AG10803 (cell line): ENCODE measurements at regions not wholly inside any gene's neighbourhood (a gene's known extent, or its start where the extent isn't known, plus 50 kb on each side); places are given as distances from the start of the nearest gene placed in this dataset.

ENCODE experiments used
- DNase-seq: peaks from one replicate; pipeline ENCODE4 v3.0.0; 2010; ENCODE audit warnings: low read depth
- H3K4me3 ChIP-seq: 2 replicates; pipeline ENCODE4 v1.5.1; 2011; ENCODE audit warnings: mild to moderate bottlenecking, low read length, control low read depth
- TF ChIP-seq, protein P1 (sequence below): conservative IDR thresholded peaks from 2 replicates; pipeline ENCODE4 v1.5.1; 2011; ENCODE audit warnings: mild to moderate bottlenecking, low read length, control low read depth, inconsistent platforms

DNA sequence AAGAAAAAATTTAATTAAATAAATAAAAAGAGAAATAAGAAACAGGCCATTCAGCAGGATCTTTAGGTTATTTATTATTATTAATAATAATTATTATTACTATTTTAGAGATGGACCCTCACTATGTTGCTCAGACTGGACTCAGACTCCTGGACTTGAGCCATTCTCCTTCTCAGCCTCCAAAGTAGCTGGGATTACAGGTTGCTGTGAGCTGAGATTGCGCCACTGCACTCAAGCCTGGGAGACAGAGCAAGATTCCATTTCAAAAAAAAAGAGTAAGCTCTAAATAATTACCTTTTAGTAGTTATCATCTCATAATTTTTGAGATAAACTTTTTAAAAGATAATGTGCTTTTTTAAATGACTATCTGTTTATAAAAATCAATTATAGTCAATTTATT lies 1102.8 kb upstream of the GJE1 start:
- DNase-seq: no peak
- no peak overlapping the region for H3K4me3 ChIP-seq
- TF ChIP-seq, protein P1, sequence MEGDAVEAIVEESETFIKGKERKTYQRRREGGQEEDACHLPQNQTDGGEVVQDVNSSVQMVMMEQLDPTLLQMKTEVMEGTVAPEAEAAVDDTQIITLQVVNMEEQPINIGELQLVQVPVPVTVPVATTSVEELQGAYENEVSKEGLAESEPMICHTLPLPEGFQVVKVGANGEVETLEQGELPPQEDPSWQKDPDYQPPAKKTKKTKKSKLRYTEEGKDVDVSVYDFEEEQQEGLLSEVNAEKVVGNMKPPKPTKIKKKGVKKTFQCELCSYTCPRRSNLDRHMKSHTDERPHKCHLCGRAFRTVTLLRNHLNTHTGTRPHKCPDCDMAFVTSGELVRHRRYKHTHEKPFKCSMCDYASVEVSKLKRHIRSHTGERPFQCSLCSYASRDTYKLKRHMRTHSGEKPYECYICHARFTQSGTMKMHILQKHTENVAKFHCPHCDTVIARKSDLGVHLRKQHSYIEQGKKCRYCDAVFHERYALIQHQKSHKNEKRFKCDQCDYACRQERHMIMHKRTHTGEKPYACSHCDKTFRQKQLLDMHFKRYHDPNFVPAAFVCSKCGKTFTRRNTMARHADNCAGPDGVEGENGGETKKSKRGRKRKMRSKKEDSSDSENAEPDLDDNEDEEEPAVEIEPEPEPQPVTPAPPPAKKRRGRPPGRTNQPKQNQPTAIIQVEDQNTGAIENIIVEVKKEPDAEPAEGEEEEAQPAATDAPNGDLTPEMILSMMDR: no peak

DNA sequence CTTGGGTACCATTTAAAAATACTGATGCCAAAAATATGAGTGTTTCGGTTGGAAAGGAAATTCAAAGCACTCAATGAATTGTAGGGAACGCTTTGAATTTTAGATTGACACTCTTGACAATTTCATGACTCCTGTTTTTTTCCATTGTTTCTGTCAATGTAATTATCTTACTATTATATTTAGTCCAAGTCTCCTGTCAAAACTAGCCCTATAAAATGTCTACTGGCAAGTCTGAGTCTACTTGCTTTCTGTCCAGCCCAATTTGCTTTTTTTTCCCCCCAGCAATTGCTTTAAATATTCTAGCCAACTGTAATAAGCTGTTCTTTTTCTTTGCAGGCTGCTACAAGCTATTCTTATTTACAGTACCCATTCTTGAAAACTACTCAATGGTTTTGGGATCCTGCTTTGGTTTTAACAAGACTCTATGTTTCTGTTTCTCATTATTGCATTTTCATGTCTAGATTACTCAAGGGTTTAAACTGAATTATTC lies 1103.9 kb upstream of the GJE1 start:
- TF ChIP-seq, protein P1: no peak
- H3K4me3 ChIP-seq: no peak overlapping the region
- no peak for DNase-seq

DNA sequence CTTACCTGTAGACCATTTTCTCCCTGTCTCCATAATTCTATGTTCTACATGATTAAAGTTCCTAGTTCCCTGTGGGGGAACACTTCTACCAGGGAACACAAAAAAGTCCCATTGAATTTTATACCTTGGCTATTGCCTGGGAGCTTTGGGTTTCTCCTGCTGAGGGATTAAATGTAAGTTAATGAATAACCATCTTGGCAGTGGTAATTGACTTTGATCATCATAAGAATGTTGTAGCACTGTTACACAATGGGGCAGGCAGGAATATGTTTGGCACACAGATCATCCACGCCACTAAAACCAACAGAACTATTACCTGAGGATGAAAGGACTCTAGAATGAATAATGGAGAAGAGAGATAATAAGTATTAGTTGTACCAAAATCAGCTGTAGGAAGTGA lies 1106.2 kb upstream of the GJE1 start:
- no peak overlapping the region for H3K4me3 ChIP-seq
- TF ChIP-seq, protein P1: no peak
- DNase-seq: no peak

DNA sequence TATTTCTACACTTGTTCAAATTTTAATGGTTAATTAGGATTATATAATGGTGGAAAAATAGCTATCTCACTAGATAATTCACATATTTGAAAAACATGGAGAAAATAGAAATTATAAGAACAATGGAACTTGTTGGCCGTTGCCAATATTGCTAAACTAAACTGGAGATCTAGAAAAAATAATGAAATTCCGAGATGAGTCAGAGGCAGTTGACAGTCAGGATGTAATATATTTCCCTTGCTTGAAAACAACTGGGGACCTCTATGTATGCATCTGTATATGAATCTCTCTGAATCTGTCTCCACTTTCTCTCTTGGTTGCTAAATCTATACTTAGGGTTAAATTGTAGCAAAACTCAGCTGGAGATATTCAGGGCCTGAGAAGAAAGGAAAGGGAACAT lies 1108.2 kb upstream of the GJE1 start:
- TF ChIP-seq, protein P1: no peak
- no peak for DNase-seq
- H3K4me3 ChIP-seq: no peak overlapping the region

DNA sequence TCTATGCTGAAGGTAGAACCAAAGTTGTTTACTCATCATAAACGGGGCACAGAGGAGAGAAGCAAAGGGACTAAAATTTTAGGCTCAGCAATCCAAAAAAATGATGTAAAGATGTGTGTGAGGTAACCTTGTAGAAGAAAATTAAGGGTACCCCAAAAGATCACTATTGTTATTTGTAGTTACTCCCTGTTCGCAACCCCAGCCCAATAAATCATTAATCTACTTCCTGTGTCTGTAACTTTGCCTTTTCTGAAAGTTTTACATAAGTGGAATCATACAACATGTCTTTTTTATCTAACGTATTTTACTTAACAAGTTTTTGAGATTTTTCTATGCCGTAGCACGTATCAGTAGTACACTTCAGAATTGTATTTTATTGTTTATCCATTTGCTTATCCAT lies 1114.8 kb upstream of the GJE1 start:
- TF ChIP-seq, protein P1: no peak
- H3K4me3 ChIP-seq: no peak overlapping the region
- no peak for DNase-seq

DNA sequence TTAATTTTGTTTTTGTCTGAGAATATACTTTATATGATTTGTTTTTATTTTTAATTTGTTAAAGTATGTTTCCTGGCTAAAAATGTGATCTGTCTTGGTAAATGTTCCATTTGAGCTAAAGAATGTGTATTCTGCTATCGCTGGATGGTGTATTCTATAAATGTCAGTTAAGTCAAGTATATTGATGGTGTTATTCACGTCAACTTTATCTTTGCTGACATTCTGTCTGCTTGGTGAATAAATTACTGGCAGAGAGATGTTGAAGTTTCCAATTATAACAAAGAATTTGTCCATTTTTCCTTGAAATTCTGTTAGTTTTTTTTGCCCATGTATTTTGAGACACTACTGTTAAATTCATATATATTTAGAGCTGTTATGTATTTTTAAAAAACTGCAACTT lies 1131.8 kb upstream of the GJE1 start:
- DNase-seq: no peak
- no peak overlapping the region for H3K4me3 ChIP-seq
- TF ChIP-seq, protein P1: no peak

DNA sequence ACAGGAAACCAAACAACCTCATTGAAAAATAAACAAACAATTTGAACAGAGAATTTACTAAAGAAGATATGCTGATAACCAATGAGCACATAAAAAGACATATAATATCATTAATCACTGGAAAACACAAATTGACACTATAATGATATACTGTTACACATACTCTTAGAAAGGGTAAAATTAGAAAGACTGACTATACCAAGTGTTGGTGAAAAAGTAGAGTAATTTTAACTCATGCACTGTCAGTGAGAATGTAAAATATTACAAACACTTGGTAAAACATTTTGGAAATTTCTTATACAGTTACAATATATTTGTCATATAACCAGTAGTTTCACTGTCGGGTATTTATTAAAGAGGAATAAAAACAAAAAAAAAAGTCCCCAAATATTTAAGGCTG lies 1139.2 kb upstream of the GJE1 start:
- H3K4me3 ChIP-seq: no peak overlapping the region
- DNase-seq: no peak
- TF ChIP-seq, protein P1: no peak
